Spleen (tissue), 7 donors: ENCODE measurements at regions not wholly inside any gene's neighbourhood (a gene's known extent, or its start where the extent isn't known, plus 50 kb on each side); places are given as distances from the start of the nearest gene placed in this dataset.

Experiments used
- POLR2AphosphoS5 ChIP-seq, 3 donors: sonication (generic); formaldehyde crosslinking; IDR thresholded peaks; one replicate each; pipeline ENCODE4 v1.5.1; 2017; ENCODE audit warnings: antibody characterized with exemption in 3 of 3
- TF ChIP-seq, protein P1 (sequence below), 11 experiments: fragments of 200-600 bp in 7 of 11; fragments of 450-650 bp in 4 of 11; sonication (generic) in 4 of 11; IDR thresholded peaks in 8 of 11; conservative IDR thresholded peaks in 3 of 11; 1 replicate in 7 of 11; 2 replicates in 4 of 11; pipeline versions ENCODE4 v1.4.0 to v1.8.0; 2016 to 2021; ENCODE audit warnings: antibody characterized with exemption in 11 of 11, inconsistent platforms in 4 of 11, mild to moderate bottlenecking in 1 of 11
- donor health status: DM: no; HTN: no; CAD: no; lungs with moderate emphysema.
- donor health status: DM: no; HTN: no; CAD: no.
- donor health status: DM: no; HTN: no; CAD: no.

DNA sequence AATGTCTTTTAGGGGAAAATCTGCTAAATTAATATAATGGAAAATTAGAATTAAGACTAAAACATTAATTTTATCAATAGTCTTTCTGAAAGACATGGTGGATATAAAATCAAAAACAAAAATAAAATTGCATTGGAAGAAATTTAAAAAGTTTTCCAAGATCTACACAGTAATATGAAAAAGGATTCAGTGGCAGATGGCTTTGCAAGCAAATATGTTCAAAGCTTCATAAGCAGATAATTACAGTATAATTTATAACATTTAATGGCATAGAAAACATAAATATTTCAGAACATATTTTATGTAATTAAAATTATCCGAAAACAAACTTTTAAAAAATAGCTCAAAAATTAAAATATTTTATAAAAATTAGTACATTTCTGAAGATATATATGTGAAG, 512.4 kb upstream of the CYLC2 start:
- TF ChIP-seq, protein P1, sequence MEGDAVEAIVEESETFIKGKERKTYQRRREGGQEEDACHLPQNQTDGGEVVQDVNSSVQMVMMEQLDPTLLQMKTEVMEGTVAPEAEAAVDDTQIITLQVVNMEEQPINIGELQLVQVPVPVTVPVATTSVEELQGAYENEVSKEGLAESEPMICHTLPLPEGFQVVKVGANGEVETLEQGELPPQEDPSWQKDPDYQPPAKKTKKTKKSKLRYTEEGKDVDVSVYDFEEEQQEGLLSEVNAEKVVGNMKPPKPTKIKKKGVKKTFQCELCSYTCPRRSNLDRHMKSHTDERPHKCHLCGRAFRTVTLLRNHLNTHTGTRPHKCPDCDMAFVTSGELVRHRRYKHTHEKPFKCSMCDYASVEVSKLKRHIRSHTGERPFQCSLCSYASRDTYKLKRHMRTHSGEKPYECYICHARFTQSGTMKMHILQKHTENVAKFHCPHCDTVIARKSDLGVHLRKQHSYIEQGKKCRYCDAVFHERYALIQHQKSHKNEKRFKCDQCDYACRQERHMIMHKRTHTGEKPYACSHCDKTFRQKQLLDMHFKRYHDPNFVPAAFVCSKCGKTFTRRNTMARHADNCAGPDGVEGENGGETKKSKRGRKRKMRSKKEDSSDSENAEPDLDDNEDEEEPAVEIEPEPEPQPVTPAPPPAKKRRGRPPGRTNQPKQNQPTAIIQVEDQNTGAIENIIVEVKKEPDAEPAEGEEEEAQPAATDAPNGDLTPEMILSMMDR (IDR thresholded peaks at IDR 0.05 in 8 of 11, conservative IDR thresholded peaks at IDR 0.05 in 3 of 11): no peak
- no peak for TF ChIP-seq POLR2AphosphoS5 (IDR thresholded peaks at IDR 0.05)
